22Rv1 (cell line): ENCODE measurements at regions not wholly inside any gene's neighbourhood (a gene's known extent, or its start where the extent isn't known, plus 50 kb on each side); places are given as distances from the start of the nearest gene placed in this dataset.

Source experiments
- CTCF ChIP-seq: fragments of 450-650 bp; IDR thresholded peaks from 2 replicates; pipeline ENCODE4 v1.5.1; 2017; ENCODE audit warnings: mild to moderate bottlenecking
- ZFX ChIP-seq: fragments of 450-650 bp; IDR thresholded peaks from 2 replicates; pipeline ENCODE4 v1.6.1; 2017; ENCODE audit warnings: antibody characterized with exemption, borderline replicate concordance

DNA sequence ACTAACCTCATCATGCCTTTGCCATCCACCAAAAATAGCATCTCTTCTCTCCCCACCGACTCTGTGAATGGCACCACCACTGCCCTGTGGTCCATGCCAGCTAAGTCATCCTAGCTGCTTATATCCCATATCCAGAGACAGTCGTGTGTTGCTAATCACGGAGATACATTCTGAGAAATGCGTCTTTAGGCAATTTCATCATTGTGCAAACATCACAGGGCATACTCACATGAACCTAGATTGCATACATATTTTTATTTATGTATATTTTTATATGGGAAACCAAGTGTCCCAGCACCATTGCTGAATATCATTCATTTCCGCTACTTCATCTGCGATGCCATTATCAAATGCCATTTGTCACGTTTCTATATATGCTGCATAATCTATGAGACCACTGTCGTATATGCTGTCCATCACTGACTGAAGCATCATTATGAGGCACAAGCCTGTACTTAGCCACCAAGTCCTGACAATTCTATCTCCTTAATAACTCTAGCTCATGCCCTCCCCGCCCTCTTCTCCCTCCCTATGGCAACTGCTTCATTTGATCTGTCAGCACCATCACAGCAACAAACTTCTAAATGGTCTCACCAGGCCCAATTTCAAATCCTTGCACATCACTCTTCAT lies 104.2 kb downstream of the HSPH1 start:
- TF ChIP-seq CTCF (no peak), ZFX (no peak)
